ENCODE measurements at regions not wholly inside any gene's neighbourhood (a gene's known extent, or its start where the extent isn't known, plus 50 kb on each side); places are given as distances from the start of the nearest gene placed in this dataset.

DNA sequence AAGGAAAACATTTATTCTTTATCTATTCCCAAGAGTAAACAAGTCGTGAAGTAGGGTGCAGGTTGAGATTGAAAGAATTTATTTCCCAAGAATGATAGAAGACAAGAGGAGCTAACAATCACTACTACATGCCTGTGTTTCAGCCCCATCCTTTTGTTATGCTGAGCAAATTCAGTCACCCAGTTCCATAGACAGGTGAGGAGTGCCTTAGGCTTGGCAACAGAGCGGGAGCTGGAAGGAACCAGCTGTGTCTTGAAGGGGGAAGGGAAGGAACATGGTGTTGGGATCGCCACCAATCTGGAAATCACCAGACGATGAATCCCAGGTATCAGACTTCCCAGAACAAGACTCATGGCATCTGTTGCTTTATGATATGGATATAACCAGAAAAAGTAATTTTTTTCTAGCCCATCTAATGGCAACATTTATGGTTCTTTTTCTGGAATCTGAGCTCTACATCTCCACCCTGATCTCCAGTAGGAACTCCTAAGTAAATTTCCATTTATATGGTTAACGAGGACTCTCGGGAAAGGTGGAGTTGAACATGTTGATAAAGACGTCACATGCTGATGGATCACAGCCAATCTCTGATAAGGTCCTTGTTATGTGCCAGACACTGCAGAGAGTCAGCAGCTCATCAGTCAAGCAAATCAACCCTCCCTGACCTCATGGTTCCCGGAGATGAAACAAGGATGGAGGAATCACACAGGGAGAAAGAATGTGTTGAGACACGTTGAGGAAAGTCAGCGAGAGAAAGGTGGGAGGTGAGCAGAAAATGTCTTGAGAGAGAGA lies 344.9 kb downstream of the SMOC2 start:
- no peaks in the 10 kb centered on the region for H3K27me3 Mint-ChIP-seq
- ATAC-seq, result no peak
- H3K9me3 Mint-ChIP-seq, result no peaks in the 10 kb centered on the region
- no peak overlapping the region for H3K4me3 Mint-ChIP-seq
- no peaks in the 10 kb centered on the region for H3K36me3 Mint-ChIP-seq (ENCODE audit: low read depth)
- DNase-seq, result no peak
- H3K4me1 Mint-ChIP-seq, result no peaks in the 10 kb centered on the region
- H3K27ac Mint-ChIP-seq, result no peak overlapping the region

GRCh38 chr6:168784426-168784825 lies 343.4 kb downstream of the SMOC2 start:
- Mint-ChIP-seq H3K4me3 (no peak overlapping the region), H3K27ac (no peak overlapping the region), H3K36me3 (ENCODE audit: low read depth) (no peaks in the 10 kb centered on the region), H3K9me3 (peaks cover 6% of the 10 kb centered on the region), H3K4me1 (no peaks in the 10 kb centered on the region), H3K27me3 (no peaks in the 10 kb centered on the region)
- ATAC-seq (no peak), DNase-seq (no peak)

GRCh38 chr6:168783720-168784119 lies 342.7 kb downstream of the SMOC2 start:
- H3K36me3 Mint-ChIP-seq (ENCODE audit: low read depth), result no peaks in the 10 kb centered on the region
- no peak overlapping the region for H3K27ac Mint-ChIP-seq
- peaks cover 6% of the 10 kb centered on the region for H3K9me3 Mint-ChIP-seq
- H3K27me3 Mint-ChIP-seq, result no peaks in the 10 kb centered on the region
- no peak for DNase-seq
- no peak for ATAC-seq
- no peaks in the 10 kb centered on the region for H3K4me1 Mint-ChIP-seq
- no peak overlapping the region for H3K4me3 Mint-ChIP-seq

DNA sequence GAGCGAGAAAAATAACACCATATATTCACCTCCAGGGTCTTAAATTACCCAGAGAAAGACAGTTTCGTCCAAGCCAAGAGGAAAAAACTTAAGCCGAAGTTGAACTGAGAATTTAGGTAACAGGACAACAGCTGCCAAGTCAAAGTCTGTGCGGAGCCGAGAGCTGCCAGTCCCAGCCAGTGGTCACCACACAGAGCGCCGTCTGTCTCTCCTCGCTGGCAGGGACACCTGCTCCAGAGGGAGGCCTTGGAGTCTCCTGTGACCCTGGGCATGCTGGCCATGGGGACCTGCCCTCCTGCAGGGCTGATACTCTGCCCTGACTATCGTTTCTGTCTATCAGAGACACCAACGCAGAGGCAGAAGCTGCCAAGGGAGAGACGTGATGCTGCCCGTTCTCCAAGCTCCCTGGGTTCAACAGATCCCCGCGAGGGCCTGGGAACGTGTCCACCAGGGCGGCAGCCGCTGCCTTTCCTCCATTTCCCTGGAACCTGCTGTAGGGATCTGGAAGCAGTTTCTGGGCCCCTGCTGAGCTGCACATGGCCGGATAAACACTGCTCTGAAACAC lies 341.3 kb downstream of the SMOC2 start:
- no peak for ATAC-seq
- no peak for DNase-seq
- H3K9me3 Mint-ChIP-seq, result peaks cover 6% of the 10 kb centered on the region
- H3K36me3 Mint-ChIP-seq (ENCODE audit: low read depth), result no peaks in the 10 kb centered on the region
- H3K27me3 Mint-ChIP-seq, result no peaks in the 10 kb centered on the region
- no peak overlapping the region for H3K27ac Mint-ChIP-seq
- H3K4me1 Mint-ChIP-seq, result no peaks in the 10 kb centered on the region
- H3K4me3 Mint-ChIP-seq, result no peak overlapping the region

DNA sequence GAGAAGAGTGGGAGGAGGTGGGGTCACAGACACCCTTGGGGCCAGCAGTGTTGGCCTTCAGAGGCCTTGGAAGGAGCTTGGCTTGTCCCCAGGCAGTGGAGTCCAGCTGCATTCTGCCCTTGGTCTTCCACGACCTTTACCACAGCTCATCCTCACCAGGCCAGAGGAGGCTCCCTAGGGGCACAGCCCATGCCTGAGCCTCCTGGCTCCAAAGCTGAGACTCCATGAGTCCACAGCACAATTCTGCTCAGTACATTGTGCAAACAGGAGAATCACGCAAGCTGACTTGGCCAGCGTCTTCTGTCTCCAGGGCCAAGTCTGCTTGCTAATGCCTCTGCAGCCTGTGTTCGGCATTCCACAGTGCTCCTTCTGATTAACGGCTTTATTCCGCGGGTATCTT lies 337.2 kb downstream of the SMOC2 start:
- ATAC-seq (no peak), DNase-seq (no peak)
- H3K27me3 Mint-ChIP-seq, result no peaks in the 10 kb centered on the region
- peaks cover 2% of the 10 kb centered on the region for H3K36me3 Mint-ChIP-seq (ENCODE audit: low read depth)
- H3K9me3 Mint-ChIP-seq, result peaks cover 30% of the 10 kb centered on the region
- no peak overlapping the region for H3K4me3 Mint-ChIP-seq
- no peak overlapping the region for H3K27ac Mint-ChIP-seq
- H3K4me1 Mint-ChIP-seq, result no peaks in the 10 kb centered on the region

DNA sequence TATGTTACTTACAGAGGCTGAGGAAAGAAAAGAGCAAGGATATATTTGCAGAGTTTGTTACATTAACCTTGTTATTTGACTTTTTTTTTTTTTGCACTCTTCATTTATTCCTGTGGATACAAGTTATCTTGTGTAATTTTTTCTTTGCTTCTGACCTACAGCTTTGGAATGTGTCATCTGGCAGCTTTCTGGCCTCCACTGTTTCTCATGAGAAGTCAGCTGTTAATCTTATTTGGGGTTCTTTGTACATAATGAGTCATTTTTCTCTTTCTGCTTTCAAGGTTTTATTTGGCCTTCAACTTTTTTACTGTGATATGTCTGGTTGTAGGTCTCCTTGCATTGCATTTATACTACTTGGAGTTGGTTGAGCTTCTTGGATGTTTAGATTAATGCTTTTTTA lies 333.4 kb downstream of the SMOC2 start:
- H3K27ac Mint-ChIP-seq, result no peak overlapping the region
- no peak overlapping the region for H3K4me3 Mint-ChIP-seq
- no peaks in the 10 kb centered on the region for H3K4me1 Mint-ChIP-seq
- peaks cover 2% of the 10 kb centered on the region for H3K36me3 Mint-ChIP-seq (ENCODE audit: low read depth)
- peaks cover 30% of the 10 kb centered on the region for H3K9me3 Mint-ChIP-seq
- ATAC-seq (no peak), DNase-seq (no peak)
- no peaks in the 10 kb centered on the region for H3K27me3 Mint-ChIP-seq

GRCh38 chr6:168773788-168774187 lies 332.8 kb downstream of the SMOC2 start:
- ATAC-seq (no peak), DNase-seq (no peak)
- H3K9me3 Mint-ChIP-seq, result peaks cover 33% of the 10 kb centered on the region
- H3K27ac Mint-ChIP-seq, result no peak overlapping the region
- H3K36me3 Mint-ChIP-seq (ENCODE audit: low read depth), result peaks cover 2% of the 10 kb centered on the region
- H3K4me3 Mint-ChIP-seq, result no peak overlapping the region
- H3K4me1 Mint-ChIP-seq, result no peaks in the 10 kb centered on the region
- H3K27me3 Mint-ChIP-seq, result no peaks in the 10 kb centered on the region

DNA sequence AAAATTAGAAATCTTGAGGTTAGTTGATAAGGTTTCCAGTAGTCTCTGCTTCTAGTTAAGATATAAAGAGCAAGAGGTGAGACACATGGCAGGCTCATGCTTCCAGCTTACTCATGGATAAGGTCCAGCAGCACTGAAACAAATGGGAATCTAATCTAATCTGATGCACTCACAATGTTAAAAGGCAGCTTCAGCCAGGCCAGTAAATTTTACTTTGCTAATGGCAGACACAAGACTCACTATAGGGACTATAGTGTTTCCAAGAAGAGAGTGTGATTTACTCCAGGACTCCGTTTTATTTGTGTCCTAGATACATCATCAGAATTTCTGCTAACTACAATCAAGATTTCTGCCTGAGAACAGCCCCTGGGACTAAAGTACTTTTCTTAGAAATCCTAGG lies 324.8 kb downstream of the SMOC2 start:
- H3K4me3 Mint-ChIP-seq, result no peak overlapping the region
- DNase-seq (no peak), ATAC-seq (no peak)
- H3K4me1 Mint-ChIP-seq, result no peaks in the 10 kb centered on the region
- peaks cover 13% of the 10 kb centered on the region for H3K9me3 Mint-ChIP-seq
- no peak overlapping the region for H3K27ac Mint-ChIP-seq
- no peaks in the 10 kb centered on the region for H3K36me3 Mint-ChIP-seq (ENCODE audit: low read depth)
- no peaks in the 10 kb centered on the region for H3K27me3 Mint-ChIP-seq

DNA sequence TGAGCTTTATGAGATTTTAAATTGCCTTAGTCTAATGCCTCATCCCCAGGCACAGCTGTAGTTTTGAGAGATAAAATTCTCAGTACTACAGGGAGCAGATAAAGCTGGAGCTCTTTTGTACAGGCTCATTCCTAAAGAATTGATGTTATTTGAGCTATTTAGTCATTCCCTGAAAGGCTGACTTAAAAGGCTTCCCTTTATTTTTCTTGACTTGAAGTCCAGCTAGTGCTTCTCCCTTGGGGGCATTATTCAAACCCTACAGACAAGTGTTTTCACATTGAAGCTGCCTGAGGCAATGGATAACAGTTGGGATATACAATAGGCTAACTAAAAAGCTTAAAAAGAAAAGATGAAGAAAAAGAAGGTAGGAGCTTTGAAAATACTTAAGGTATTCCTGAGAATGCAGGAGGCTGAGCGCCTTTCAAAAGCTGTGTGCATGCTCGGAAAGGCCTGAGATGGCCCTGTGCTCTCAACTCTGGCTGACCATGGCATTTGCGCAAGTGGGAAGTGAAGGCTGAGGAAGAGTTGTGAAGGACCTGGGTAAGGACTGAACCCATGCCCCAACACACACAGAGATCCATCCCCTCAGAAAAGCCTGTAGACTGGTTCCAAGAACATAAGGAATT lies 315.1 kb downstream of the SMOC2 start:
- no peak for ATAC-seq
- Mint-ChIP-seq H3K9me3 (peaks cover 3% of the 10 kb centered on the region), H3K27ac (no peak overlapping the region), H3K4me1 (no peaks in the 10 kb centered on the region), H3K27me3 (peaks cover 7% of the 10 kb centered on the region), H3K36me3 (ENCODE audit: low read depth) (no peaks in the 10 kb centered on the region), H3K4me3 (no peak overlapping the region)
- no peak for DNase-seq

DNA sequence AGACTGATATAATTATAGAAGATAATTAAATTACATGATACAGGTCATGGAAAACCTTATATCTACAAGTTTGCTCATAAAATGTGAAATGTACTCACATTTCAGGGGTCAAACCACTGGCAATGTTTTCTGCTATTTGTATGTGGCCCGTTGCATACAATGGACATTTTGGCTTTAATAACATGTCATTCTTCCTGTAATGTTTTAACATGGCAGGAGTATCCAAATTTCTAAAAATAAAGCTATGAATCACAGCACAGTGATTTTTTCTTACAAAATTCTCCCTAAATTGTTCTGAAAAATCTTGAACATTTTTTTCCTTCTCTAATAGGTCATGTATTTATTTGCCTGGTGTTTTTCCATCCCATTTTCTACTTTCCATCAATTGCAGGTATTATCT lies 305.7 kb downstream of the SMOC2 start:
- DNase-seq, result no peak
- no peak for ATAC-seq
- no peaks in the 10 kb centered on the region for H3K36me3 Mint-ChIP-seq (ENCODE audit: low read depth)
- no peaks in the 10 kb centered on the region for H3K27me3 Mint-ChIP-seq
- H3K9me3 Mint-ChIP-seq, result peaks cover 4% of the 10 kb centered on the region
- H3K4me3 Mint-ChIP-seq, result no peak overlapping the region
- no peak overlapping the region for H3K27ac Mint-ChIP-seq
- no peaks in the 10 kb centered on the region for H3K4me1 Mint-ChIP-seq

- ATAC-seq (no peak), DNase-seq (no peak)
- Mint-ChIP-seq H3K27ac (no peak overlapping the region), H3K9me3 (peaks cover 4% of the 10 kb centered on the region), H3K4me3 (no peak overlapping the region), H3K36me3 (ENCODE audit: low read depth) (no peaks in the 10 kb centered on the region), H3K27me3 (peaks cover 1% of the 10 kb centered on the region), H3K4me1 (no peaks in the 10 kb centered on the region)
Observed at GRCh38 chr6:168746013-168746412, 305.0 kb downstream of the SMOC2 start.

DNA sequence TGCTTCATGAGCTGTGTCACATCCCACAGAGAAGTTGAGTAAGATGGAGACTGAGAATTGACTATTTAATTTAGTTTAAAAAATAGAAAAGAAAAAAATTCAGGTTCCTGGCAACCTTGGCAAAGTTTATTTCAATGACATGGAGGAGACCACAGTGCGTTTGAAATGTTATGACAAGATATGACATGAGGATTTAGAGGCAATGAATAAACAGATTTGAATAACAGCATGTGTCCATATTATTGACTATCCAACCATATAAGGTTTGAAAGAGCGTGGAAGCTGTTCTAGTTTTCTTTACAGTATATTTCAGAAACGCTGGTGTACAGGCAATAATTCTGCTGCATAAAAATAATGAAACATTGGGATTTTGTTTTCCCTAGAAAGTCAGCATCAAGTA lies 303.9 kb downstream of the SMOC2 start:
- Mint-ChIP-seq H3K4me1 (no peaks in the 10 kb centered on the region), H3K4me3 (no peak overlapping the region), H3K36me3 (ENCODE audit: low read depth) (no peaks in the 10 kb centered on the region), H3K9me3 (peaks cover 4% of the 10 kb centered on the region), H3K27me3 (peaks cover 2% of the 10 kb centered on the region), H3K27ac (no peak overlapping the region)
- ATAC-seq (no peak), DNase-seq (no peak)

GRCh38 chr6:168741942-168742782 lies 301.2 kb downstream of the SMOC2 start:
- Mint-ChIP-seq H3K36me3 (ENCODE audit: low read depth) (no peaks in the 10 kb centered on the region), H3K27ac (no peak overlapping the region), H3K4me3 (no peak overlapping the region), H3K27me3 (peaks cover 2% of the 10 kb centered on the region), H3K9me3 (peaks cover 17% of the 10 kb centered on the region), H3K4me1 (no peaks in the 10 kb centered on the region)
- ATAC-seq (no peak), DNase-seq (no peak)

- H3K36me3 Mint-ChIP-seq (ENCODE audit: low read depth), result no peaks in the 10 kb centered on the region
- ATAC-seq (no peak), DNase-seq (no peak)
- H3K4me1 Mint-ChIP-seq, result no peaks in the 10 kb centered on the region
- no peak overlapping the region for H3K27ac Mint-ChIP-seq
- H3K4me3 Mint-ChIP-seq, result no peak overlapping the region
- H3K27me3 Mint-ChIP-seq, result peaks cover 2% of the 10 kb centered on the region
- peaks cover 20% of the 10 kb centered on the region for H3K9me3 Mint-ChIP-seq
Observed at GRCh38 chr6:168741305-168741704, 300.3 kb downstream of the SMOC2 start.

DNA sequence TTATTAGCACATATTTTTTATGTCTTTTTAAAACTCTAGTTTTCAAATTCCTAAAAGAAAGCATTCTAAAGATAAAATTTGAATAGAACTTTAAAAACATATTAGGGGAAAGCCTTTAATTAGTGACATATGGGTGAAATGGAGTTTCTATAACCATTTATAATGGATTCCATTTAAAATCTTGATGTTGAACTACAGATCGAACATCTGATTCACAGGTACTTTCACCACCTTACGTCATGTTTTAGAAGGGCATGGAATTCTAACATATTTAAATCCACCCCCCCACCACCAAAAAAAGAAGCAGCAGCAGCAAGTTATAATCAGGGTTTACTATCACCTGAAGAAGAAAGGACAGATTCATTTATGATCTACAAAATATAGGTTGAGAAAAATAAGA lies 298.4 kb downstream of the SMOC2 start:
- Mint-ChIP-seq H3K9me3 (peaks cover 20% of the 10 kb centered on the region), H3K27ac (no peak overlapping the region), H3K27me3 (peaks cover 2% of the 10 kb centered on the region), H3K4me3 (no peak overlapping the region), H3K36me3 (ENCODE audit: low read depth) (no peaks in the 10 kb centered on the region), H3K4me1 (no peaks in the 10 kb centered on the region)
- no peak for DNase-seq
- no peak for ATAC-seq
